GM18907 (cell line): ENCODE measurements at regions not wholly inside any gene's neighbourhood (a gene's known extent, or its start where the extent isn't known, plus 50 kb on each side); places are given as distances from the start of the nearest gene placed in this dataset.

ENCODE experiments used
- ATAC-seq: cut with Tn5 transposase; IDR thresholded peaks from one replicate; pipeline ENCODE4 v1.9.1; 2021; ENCODE audit warnings: mild to moderate bottlenecking, moderate library complexity; ENCODE audit not compliant: unreplicated experiment

- ATAC-seq = no peak
Measured at GRCh38 chr6:129778793-129779192, 68.8 kb upstream of the ARHGAP18 start.

GRCh38 chr6:129777371-129777770 is 67.4 kb upstream of the ARHGAP18 start:
- ATAC-seq = no peak

DNA sequence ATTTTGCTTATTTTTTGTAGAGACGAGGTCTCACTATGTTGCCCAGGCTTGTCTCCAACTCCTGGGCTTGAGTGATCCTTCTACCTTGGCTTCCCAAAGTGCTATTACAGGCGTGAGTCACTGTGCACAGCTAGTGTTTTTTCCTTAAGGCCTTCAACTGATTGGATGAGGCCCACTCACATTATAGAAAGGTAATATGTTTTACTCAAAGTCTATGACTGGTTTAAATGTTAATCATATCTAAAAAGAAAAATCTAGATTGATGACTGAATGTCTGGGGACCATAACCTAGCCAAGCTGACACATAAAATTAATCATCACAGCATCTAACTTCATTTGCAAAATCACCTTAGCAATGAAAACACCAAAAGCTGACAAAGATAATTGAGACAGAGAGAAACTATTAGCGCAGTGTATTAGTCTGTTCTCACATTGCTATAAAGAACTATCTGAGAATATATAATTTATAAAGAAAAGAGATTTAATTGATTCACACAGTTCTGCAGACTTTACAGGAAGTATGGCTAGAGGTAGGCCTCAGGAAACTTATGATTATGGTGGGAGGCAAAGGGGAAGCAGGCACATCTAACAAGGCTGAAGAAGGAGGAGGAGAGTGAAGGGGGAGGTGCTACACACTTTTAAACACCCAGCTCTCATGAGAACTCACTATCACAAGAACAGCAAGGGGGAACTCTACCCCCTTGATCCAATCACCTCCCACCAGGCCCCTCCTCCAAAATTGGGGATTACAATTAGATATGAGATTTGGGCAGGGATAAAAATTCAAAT is 66.8 kb upstream of the ARHGAP18 start:
- no peak for ATAC-seq

DNA sequence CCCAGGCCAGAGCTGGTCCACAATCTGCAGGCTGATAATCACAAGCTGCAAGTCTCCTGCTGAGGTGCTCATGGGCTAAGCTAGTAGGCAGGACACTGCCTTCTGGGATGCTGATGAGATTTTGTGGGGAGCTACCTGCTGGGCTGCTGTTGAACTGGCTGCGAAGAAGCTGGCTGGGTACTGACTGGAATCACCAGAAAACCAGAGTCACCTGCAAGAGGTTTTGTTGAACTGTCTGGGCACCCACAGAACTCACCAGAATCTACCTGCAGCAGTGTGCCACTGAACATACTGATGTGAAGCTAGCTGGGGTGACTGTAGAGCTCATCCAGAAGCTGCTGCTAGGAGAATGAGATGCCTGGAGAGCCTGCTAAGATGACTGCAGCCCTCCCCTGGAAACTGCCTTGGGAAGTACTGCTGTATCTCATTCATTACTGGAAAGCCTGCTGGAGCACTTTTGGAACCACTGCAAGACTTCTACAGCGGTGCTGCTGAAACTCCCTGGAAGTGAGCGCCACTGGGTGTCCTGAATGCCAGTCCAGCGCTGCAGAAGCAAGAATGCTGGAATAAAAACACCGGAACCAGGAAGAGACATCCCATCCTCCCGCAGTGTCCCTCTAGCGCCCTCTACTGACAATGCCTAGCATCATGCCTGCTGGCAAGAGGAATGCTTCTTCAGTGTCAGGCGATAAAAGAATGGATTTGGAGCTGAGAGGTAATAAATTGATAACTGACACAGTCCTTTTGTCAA is 64.9 kb upstream of the ARHGAP18 start:
- no peak for ATAC-seq

GRCh38 chr6:129773304-129773703 is 63.3 kb upstream of the ARHGAP18 start:
- ATAC-seq = no peak

GRCh38 chr6:129771678-129772077 is 61.7 kb upstream of the ARHGAP18 start:
- ATAC-seq = no peak

- no peak for ATAC-seq
Measured at GRCh38 chr6:129767776-129768485, 58.0 kb upstream of the ARHGAP18 start.

DNA sequence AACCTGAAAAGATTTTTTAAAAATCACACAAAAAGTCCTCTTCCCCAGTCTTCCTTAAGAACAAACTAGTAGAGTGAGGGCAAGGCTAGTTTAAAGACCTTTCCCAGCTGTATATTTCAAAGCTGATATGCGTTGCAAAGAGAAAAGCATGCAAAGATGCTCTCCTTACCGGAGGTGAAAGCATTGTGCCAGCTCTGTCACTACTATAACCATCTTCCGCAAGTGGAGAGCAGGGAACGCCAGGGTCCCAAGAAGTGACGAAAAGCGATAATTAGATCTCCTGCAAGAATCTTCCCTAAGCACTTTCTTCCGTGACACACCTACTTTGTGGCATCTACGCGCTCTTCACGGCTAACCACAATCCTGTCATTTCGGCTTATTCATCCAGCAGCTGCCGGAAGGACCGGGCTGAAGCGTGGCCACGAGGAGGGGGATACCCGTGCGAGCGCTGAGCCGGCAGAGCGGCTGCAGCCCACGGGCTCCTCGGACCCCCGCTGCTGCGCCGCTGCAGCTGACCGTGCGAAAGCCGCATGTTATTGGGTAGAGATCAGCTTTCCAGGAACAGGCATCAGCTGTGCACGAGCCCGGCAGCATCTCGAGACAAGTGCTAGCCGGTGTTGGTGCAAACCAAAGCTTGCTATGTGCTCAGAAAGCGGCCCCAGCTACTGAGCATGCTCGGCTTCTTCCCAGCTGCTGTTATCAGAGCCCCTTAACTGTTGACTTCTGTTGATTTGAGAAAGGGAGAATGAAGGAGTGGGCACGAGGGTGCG is 57.2 kb upstream of the ARHGAP18 start:
- peak; percentile 94 for ATAC-seq

DNA sequence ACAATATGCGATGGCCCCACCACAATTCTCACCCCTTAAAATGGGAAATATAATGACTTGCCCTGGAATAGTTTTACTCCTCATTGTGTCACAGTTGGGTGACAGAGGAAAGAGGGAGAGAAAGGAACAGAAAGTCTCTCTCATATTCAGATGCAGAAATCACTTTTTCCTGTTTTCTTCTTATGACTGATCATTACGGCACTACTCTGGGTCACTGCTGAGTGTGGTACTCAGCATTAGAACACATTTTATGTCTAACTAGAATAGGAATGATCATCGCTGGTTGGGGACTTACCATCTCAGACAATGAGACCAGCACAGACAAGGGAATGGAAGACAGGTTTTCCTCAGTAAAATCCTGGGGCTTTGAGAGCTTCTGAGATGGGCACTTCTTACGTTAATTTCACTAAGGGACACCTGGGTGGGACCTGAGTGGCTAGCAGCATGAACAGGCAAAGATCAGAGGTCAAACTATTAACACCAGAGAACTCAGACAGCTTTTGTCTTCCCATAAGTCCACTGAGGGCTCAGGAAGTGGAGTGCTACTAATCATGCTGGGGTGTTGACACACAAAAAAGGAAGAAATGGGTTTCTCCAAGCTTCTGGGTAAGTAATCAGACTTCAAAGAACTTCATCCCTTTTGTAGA is 54.9 kb upstream of the ARHGAP18 start:
- no peak for ATAC-seq

DNA sequence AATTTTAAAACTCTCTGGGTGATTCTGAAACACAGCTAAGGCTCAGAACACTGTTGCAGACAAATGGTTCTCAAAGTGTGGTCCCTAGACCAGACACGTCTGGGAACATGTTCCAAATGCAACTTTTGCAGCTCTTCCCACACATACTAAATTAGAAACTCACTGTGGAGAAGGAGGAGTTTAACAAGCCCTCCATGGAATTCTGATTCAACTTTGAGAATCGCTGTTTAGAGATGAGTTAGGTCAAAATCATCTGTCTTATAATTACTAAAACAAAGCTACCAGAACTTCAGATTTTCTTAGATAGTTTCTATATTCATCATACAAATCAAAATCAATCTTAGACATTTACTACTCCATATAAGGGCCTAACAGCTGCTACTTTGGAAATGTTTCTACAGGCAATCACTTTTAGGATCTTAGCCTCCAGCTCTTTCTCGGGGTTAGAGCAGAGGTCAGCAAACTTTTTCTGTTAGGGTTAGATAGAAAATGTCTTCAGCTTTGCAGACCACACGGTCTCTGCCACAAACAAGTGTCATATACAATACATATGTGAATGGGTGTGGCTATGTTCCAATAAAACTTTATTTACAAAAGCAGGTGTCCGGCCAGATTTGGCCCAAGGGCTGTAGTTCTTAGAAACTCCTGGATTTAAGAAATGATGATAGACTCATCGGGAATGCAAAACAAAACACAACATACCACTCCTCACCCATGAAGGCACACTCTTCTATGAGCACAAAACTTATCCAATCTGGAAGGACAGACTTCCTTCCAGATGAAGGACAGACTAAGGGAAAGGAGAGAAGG is 50.0 kb upstream of the ARHGAP18 start:
- ATAC-seq = no peak
